NB4 (cell line): ENCODE measurements at regions not wholly inside any gene's neighbourhood (a gene's known extent, or its start where the extent isn't known, plus 50 kb on each side); places are given as distances from the start of the nearest gene placed in this dataset.

Experiments
- DNase-seq: peaks from one replicate; pipeline ENCODE4 v3.0.0; 2010; ENCODE audit warnings: low read depth
- H3K4me3 ChIP-seq: one replicate; pipeline ENCODE4 v1.5.1; 2011; ENCODE audit warnings: mild to moderate bottlenecking, low read depth, low read length, moderate library complexity
- MYC ChIP-seq: IDR thresholded peaks from 2 replicates; pipeline ENCODE4 v1.6.1; 2011; ENCODE audit warnings: low read depth, low read length
- POLR2A ChIP-seq: IDR thresholded peaks from 2 replicates; pipeline ENCODE4 v1.6.1; 2011; ENCODE audit warnings: mild to moderate bottlenecking; ENCODE audit not compliant: insufficient read length; ENCODE audit errors: extremely low read depth
- TF ChIP-seq, protein P1 (sequence below): IDR thresholded peaks from 2 replicates; pipeline ENCODE4 v1.6.1; 2011; ENCODE audit warnings: low read depth, low read length
- TF ChIP-seq, protein P2 (sequence below): IDR thresholded peaks from one replicate; pipeline ENCODE4 v1.5.1; 2012; ENCODE audit warnings: low read depth, low read length

DNA sequence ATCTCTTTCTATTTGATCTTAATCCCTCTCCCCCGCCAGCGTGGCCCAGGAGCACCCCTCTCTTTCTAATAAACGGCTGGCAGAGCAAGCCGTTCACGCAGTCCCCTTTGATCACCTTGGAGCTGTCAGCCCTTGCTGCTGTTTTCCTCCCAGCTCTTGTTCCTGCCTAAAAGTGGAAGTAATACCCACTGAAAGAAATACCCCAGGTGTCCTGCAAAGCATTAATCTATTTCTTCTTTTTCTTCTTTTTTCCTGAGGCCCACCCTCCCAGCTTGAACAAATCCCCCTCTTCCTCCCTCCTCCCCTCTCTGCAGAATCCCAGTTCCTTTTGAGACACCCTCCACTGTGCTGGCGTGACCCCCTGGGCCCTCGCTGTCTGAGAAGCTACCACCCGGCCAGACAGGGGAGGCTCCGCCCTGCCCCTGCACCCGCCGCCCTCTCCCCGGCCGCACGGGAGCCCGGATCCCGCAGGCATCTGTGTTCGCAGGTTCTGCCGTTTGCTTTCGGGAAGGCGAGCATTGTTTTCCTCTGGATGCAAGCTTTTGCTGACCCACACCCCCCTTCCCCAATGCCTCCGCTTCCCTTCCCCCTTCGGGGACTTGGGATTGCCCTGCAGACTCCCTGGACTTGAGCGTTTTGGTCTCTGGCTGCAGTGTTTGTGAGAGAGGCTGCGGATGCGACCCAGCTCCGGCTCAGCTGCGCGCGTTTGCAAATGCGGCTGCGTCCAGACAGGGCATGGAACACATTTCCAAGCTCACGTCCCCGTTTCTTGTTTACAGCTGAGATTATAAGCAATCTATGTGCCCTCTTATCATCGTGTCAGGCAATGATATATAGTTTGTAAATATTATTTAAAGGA lies 631.5 kb downstream of the NYAP2 start:
- DNase-seq = peak; percentile 93
- H3K4me3 ChIP-seq = peak overlapping the region; percentile 81
- TF ChIP-seq, protein P1, sequence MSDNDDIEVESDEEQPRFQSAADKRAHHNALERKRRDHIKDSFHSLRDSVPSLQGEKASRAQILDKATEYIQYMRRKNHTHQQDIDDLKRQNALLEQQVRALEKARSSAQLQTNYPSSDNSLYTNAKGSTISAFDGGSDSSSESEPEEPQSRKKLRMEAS = peak; percentile 3; the same call in 1 of the 2 replicates
- TF ChIP-seq POLR2A (peak; percentile 61), MYC (no peak)
- TF ChIP-seq, protein P2, sequence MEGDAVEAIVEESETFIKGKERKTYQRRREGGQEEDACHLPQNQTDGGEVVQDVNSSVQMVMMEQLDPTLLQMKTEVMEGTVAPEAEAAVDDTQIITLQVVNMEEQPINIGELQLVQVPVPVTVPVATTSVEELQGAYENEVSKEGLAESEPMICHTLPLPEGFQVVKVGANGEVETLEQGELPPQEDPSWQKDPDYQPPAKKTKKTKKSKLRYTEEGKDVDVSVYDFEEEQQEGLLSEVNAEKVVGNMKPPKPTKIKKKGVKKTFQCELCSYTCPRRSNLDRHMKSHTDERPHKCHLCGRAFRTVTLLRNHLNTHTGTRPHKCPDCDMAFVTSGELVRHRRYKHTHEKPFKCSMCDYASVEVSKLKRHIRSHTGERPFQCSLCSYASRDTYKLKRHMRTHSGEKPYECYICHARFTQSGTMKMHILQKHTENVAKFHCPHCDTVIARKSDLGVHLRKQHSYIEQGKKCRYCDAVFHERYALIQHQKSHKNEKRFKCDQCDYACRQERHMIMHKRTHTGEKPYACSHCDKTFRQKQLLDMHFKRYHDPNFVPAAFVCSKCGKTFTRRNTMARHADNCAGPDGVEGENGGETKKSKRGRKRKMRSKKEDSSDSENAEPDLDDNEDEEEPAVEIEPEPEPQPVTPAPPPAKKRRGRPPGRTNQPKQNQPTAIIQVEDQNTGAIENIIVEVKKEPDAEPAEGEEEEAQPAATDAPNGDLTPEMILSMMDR = no peak

DNA sequence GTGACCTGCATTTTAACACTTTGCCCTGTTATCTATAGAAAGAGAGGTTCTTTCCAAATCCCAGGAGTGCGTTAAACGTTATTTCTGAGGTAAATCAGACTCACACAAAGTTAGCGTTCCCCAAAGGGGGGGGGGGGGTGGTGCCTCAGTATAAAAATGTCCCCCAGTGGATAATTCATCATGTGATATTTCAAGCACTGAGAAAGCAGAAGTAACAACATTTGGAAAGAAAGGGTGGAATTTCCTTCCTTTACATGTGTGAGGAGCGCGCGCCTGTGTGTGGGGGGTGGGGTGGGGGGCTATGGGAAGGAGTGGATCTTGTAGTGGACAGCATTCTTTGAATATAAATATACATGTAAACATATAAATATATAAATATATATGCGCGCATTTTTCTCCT lies 630.9 kb downstream of the NYAP2 start:
- TF ChIP-seq, protein P1 = peak; percentile 48; the same call in 1 of the 2 replicates
- TF ChIP-seq MYC (peak; percentile 71), POLR2A (no peak)
- TF ChIP-seq, protein P2 = no peak
- peak overlapping the region; percentile 81 for H3K4me3 ChIP-seq

DNA sequence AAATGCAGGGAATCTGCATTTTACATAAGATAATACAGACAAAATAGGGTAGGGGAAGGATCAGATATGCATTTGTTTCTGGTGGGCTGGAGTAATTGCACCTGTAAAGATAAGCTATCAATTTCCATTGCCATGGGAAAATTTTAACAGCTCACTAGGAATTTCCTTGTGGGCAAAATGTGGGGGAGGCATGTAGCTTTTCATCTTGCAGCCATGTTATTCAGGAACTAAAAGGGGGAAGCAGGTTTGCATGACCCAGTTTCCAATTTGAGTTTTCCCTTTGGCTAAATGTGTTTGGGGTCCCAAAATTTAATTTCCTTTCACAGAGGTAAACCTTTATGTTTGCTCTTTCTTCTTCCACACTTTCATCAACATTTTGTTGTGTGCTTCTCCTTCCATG lies 624.4 kb downstream of the NYAP2 start:
- no peak overlapping the region for H3K4me3 ChIP-seq
- TF ChIP-seq MYC (no peak), POLR2A (no peak)
- TF ChIP-seq, protein P1 = no peak
- TF ChIP-seq, protein P2 = no peak
- DNase-seq = no peak

More for the DNA sequence above, 630.9 kb downstream of the NYAP2 start:
- DNase-seq = peak; percentile 90

DNA sequence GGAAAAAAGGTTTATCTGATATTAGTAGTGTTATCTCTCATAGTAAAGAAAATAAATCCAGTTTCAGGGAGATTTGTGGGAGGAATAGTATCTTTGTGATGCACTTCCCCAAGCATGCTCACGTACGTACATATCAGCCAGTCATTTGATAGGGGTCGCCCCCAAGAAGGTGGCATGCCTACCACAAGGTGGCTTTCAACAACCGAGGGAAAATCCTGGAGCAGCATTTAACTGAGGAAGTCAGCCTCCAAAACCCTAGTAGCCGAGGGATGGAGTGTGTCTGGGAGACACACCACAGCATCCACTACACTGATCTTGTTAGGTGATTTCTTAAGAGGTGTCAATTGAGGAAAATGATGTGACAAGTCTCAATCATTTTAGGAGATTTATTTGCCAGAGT lies 623.9 kb downstream of the NYAP2 start:
- no peak overlapping the region for H3K4me3 ChIP-seq

DNA sequence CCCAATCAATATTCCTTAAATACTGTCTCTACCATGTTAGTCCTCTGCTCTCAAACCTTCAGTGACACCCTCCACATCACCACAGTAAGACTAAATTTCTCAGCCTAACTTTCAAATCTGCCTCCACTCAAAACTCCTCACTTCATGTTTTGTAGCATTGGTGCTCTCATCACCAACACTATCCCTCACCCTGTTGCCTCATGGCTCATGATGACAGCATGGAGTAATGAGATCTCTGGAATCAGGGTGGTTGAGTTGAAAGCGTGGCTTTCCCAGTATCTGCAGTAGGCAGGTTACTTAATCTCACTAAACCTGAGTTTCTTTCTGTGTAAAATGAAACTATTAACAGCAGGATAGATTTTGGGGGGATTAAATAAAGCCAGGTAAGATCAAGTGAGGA lies 621.4 kb downstream of the NYAP2 start:
- DNase-seq = no peak
- H3K4me3 ChIP-seq = no peak overlapping the region
- no peak for TF ChIP-seq POLR2A
- TF ChIP-seq, protein P1 = no peak
- TF ChIP-seq, protein P2 = no peak
- no peak for TF ChIP-seq MYC

More for the DNA sequence above, 623.9 kb downstream of the NYAP2 start:
- TF ChIP-seq, protein P2 = no peak
- TF ChIP-seq, protein P1 = no peak
- TF ChIP-seq MYC (no peak), POLR2A (no peak)
- peak; percentile 23 for DNase-seq
